SK-N-SH treated with all-trans-retinoic acid at 6 μM for 48 hours (cell line): ENCODE measurements at regions not wholly inside any gene's neighbourhood (a gene's known extent, or its start where the extent isn't known, plus 50 kb on each side); places are given as distances from the start of the nearest gene placed in this dataset.

Source experiments
- BACH2 ChIP-seq: fragments of 250-450 bp; sonication (Bioruptor Pico); IDR thresholded peaks from 2 replicates; pipeline ENCODE4 v1.9.0; 2021; ENCODE audit warnings: mild to moderate bottlenecking, borderline replicate concordance
- GLIS3 ChIP-seq: fragments of 250-450 bp; sonication (Bioruptor Pico); IDR thresholded peaks from 2 replicates; pipeline ENCODE4 v1.5.0; 2020; ENCODE audit warnings: mild to moderate bottlenecking, moderate library complexity
- RARB ChIP-seq: fragments of 250-450 bp; sonication (Bioruptor Pico); IDR thresholded peaks from 2 replicates; pipeline ENCODE4 v1.8.0; 2021; ENCODE audit warnings: mild to moderate bottlenecking, moderate library complexity
- ZFP3 ChIP-seq: fragments of 250-450 bp; sonication (Bioruptor Pico); IDR thresholded peaks from 2 replicates; pipeline ENCODE4 v1.5.0; 2020; ENCODE audit warnings: mild to moderate bottlenecking, moderate library complexity
- ZNF565 ChIP-seq: fragments of 450-650 bp; formaldehyde crosslinking; conservative IDR thresholded peaks from 2 replicates; pipeline ENCODE4 v1.5.0; 2020; ENCODE audit warnings: low read depth, mild to moderate bottlenecking, moderate library complexity
- TF ChIP-seq, protein P1 (sequence below): fragments of 250-450 bp; sonication (Bioruptor Pico); IDR thresholded peaks from 2 replicates; pipeline ENCODE4 v1.8.0; 2021; ENCODE audit warnings: low read depth, mild to moderate bottlenecking, moderate library complexity, borderline replicate concordance
- TF ChIP-seq, protein P2 (sequence below): fragments of 250-450 bp; sonication (Bioruptor Pico); IDR thresholded peaks from 2 replicates; pipeline ENCODE4 v1.5.1; 2020; ENCODE audit warnings: low read depth, mild to moderate bottlenecking, moderate library complexity

DNA sequence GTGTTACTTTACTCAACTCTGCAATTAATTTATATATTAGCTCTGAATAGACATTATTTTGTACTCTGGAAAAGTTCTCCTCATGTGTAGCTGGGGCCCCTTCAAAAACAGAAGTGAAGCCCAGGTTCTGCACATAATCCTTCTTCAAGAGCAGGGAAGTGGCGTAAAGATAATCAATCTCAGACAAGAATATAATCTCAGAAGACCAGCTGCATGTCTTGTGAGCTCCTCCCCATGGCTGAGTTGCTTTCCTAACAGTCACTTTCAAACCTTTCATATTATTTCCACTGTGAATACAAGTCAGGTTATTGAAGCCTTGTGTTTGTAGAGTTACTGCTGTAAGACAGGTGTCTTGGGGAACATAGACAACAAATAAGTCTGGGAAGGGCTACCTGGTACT, 691.9 kb downstream of the RFPL4B start:
- TF ChIP-seq ZNF565 (no peak), ZFP3 (CRISPR knock-in tag) (no peak), GLIS3 (CRISPR knock-in tag) (no peak), RARB (CRISPR knock-in tag) (no peak), BACH2 (no peak)
- TF ChIP-seq, protein P1, sequence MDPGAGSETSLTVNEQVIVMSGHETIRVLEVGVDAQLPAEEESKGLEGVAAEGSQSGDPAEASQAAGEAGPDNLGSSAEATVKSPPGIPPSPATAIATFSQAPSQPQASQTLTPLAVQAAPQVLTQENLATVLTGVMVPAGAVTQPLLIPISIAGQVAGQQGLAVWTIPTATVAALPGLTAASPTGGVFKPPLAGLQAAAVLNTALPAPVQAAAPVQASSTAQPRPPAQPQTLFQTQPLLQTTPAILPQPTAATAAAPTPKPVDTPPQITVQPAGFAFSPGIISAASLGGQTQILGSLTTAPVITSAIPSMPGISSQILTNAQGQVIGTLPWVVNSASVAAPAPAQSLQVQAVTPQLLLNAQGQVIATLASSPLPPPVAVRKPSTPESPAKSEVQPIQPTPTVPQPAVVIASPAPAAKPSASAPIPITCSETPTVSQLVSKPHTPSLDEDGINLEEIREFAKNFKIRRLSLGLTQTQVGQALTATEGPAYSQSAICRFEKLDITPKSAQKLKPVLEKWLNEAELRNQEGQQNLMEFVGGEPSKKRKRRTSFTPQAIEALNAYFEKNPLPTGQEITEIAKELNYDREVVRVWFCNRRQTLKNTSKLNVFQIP = no peak
- TF ChIP-seq, protein P2, sequence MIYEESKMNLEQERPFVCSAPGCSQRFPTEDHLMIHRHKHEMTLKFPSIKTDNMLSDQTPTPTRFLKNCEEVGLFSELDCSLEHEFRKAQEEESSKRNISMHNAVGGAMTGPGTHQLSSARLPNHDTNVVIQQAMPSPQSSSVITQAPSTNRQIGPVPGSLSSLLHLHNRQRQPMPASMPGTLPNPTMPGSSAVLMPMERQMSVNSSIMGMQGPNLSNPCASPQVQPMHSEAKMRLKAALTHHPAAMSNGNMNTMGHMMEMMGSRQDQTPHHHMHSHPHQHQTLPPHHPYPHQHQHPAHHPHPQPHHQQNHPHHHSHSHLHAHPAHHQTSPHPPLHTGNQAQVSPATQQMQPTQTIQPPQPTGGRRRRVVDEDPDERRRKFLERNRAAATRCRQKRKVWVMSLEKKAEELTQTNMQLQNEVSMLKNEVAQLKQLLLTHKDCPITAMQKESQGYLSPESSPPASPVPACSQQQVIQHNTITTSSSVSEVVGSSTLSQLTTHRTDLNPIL (CRISPR knock-in tag) = no peak
